HepG2 (cell line): ENCODE measurements at regions not wholly inside any gene's neighbourhood (a gene's known extent, or its start where the extent isn't known, plus 50 kb on each side); places are given as distances from the start of the nearest gene placed in this dataset.

Experiments
- ATAC-seq: fragments of 200-7000 bp; cut with Tn5 transposase; 3 replicates; pipeline ENCODE4 v1.9.1; 2020; ENCODE audit warnings: mild to moderate bottlenecking, moderate library complexity
- BruUV-seq: library from RNA; stranded (reverse); fragments of 400-500 nt; replicated peaks from 2 replicates; lab custom pipeline; 2021; lab: Mats Ljungman, UMichigan
- CTCF ChIA-PET: fragments of 300-600 bp; formaldehyde crosslinking; extraction: SDS; loops from one replicate; lab custom pipeline; 2021; ENCODE audit warnings: low total read pairs, inconsistent platforms, low intra/inter-chr PET ratio; lab: Yijun Ruan, JAX
- POLR2A ChIA-PET: fragments of 350-600 bp; sonication (Branson Sonifier 250); formaldehyde crosslinking; loops from one replicate; lab custom pipeline; 2020; ENCODE audit warnings: antibody characterized with exemption, inconsistent platforms; lab: Yijun Ruan, JAX
- DNase-seq: peaks from one replicate; pipeline ENCODE4 v3.0.0-alpha.2; 2015; ENCODE audit warnings: low spot score
- FAIRE-seq: peaks from 3 replicates; lab custom pipeline; 2011; peaks lifted over from hg19 to GRCh38; lab: Jason Lieb, UNC
- H2AFZ ChIP-seq: one replicate; pipeline ENCODE4 v1.6.1; 2011; ENCODE audit warnings: low read length, inconsistent platforms
- H3K27ac ChIP-seq: fragments of 300-600 bp; 3 replicates; pipeline ENCODE4 v1.8.0; 2011; ENCODE audit warnings: mixed run types, mild to moderate bottlenecking, mixed read lengths, low read length, inconsistent platforms; ENCODE audit not compliant: insufficient read depth; ENCODE audit errors: extremely low read length
- H3K27me3 ChIP-seq, 2 experiments: fragments of 200-600 bp in 1 of 2; 2 replicates in 1 of 2; 3 replicates in 1 of 2; pipeline versions ENCODE4 v1.6.0 to v1.8.0; 2011; ENCODE audit warnings: low read length in 2 of 2, mild to moderate bottlenecking in 2 of 2, moderate library complexity in 2 of 2, inconsistent platforms in 1 of 2; ENCODE audit not compliant: insufficient read depth in 2 of 2, control insufficient read depth in 1 of 2
- H3K36me3 ChIP-seq, 2 experiments: fragments of 200-600 bp in 1 of 2; replicated peaks in 1 of 2; 2 replicates in 1 of 2; 3 replicates in 1 of 2; pipeline versions ENCODE4 v1.5.1 to v1.8.0; 2011; ENCODE audit warnings: low read length in 2 of 2, inconsistent platforms in 1 of 2; ENCODE audit not compliant: insufficient read depth in 2 of 2, control insufficient read depth in 1 of 2
- H3K4me1 ChIP-seq: 2 replicates; pipeline ENCODE4 v1.5.1; 2012; ENCODE audit warnings: low read length, inconsistent platforms; ENCODE audit not compliant: insufficient read depth
- H3K4me2 ChIP-seq: 2 replicates; pipeline ENCODE4 v1.6.0; 2011; ENCODE audit warnings: low read depth, low read length, inconsistent platforms
- H3K4me3 ChIP-seq, 3 experiments: fragments of 200-600 bp in 1 of 3; sonication (generic), shearing (Covaris generic) in 1 of 3; replicated peaks in 1 of 3; 2 replicates each; pipeline ENCODE4 v1.5.1; 2011 to 2016; ENCODE audit warnings: low read length in 3 of 3, inconsistent platforms in 2 of 3, low read depth in 2 of 3, mild to moderate bottlenecking in 2 of 3, control low read depth in 1 of 3, mixed read lengths in 1 of 3; ENCODE audit not compliant: insufficient read depth in 1 of 3
- H3K79me2 ChIP-seq: one replicate; pipeline ENCODE4 v1.6.1; 2011; ENCODE audit warnings: low read length, inconsistent platforms; ENCODE audit not compliant: insufficient read depth
- H3K9ac ChIP-seq: 2 replicates; pipeline ENCODE4 v1.6.0; 2011; ENCODE audit warnings: mild to moderate bottlenecking, low read depth, low read length, inconsistent platforms; ENCODE audit not compliant: insufficient read depth
- H3K9me3 ChIP-seq: 2 replicates; pipeline ENCODE4 v1.5.1; 2012; ENCODE audit warnings: mild to moderate bottlenecking, low read length
- H4K20me1 ChIP-seq: 2 replicates; pipeline ENCODE4 v1.6.0; 2011; ENCODE audit warnings: inconsistent platforms, mild to moderate bottlenecking, low read length, moderate library complexity; ENCODE audit not compliant: insufficient read depth
- CREB3 ChIP-seq: sonication (generic); formaldehyde crosslinking; IDR thresholded peaks from 2 replicates; pipeline ENCODE4 v1.5.0; 2020; ENCODE audit warnings: missing genetic modification reagents
- DDIT3 ChIP-seq: sonication (generic); formaldehyde crosslinking; IDR thresholded peaks from 2 replicates; pipeline ENCODE4 v1.4.0; 2020; ENCODE audit warnings: mild to moderate bottlenecking, missing genetic modification reagents
- GZF1 ChIP-seq: sonication (generic); formaldehyde crosslinking; IDR thresholded peaks from 2 replicates; pipeline ENCODE4 v1.5.1; 2020; ENCODE audit warnings: mild to moderate bottlenecking, missing genetic modification reagents
- KDM5A ChIP-seq: fragments of 200-600 bp; sonication (generic); IDR thresholded peaks from 2 replicates; pipeline ENCODE4 v1.7.0; 2018; ENCODE audit warnings: antibody characterized with exemption, mild to moderate bottlenecking, low read length, borderline replicate concordance
- NCOA5 ChIP-seq: sonication (generic); formaldehyde crosslinking; IDR thresholded peaks from 2 replicates; pipeline ENCODE4 v1.4.0; 2020; ENCODE audit warnings: missing genetic modification reagents
- NFE2L1 ChIP-seq: sonication (generic); formaldehyde crosslinking; IDR thresholded peaks from 2 replicates; pipeline ENCODE4 v1.4.0; 2020; ENCODE audit warnings: missing genetic modification reagents, mild to moderate bottlenecking, borderline replicate concordance
- THAP7 ChIP-seq: sonication (generic); formaldehyde crosslinking; IDR thresholded peaks from 2 replicates; pipeline ENCODE4 v1.8.1; 2023; ENCODE audit warnings: mild to moderate bottlenecking, missing genetic modification reagents
- ZBTB7B ChIP-seq: sonication (generic); formaldehyde crosslinking; IDR thresholded peaks from 2 replicates; pipeline ENCODE4 v1.4.0; 2020; ENCODE audit warnings: missing genetic modification reagents
- WGBS: methylation state at CpG from one replicate; pipeline ENCODE4 v1.1.6; 2017; ENCODE audit warnings: low lambda C conversion rate; 5-methylcytosine and 5-hydroxymethylcytosine counted together
- in situ Hi-C: cut with HindIII; loops from 2 replicates; pipeline ENCODE4 v1.10.0; 2017; ENCODE audit warnings: low pct_unique_long_range_greater_than_20kb; ENCODE audit not compliant: extremely low pct_ligation_motif_present
- intact Hi-C: fragments of 100-400 bp; cut with micrococcal nuclease; formaldehyde crosslinking; loops from one replicate; pipeline ENCODE4 v1.10.0; 2022; ENCODE audit not compliant: unreplicated experiment

- TF ChIP-seq NCOA5 (CRISPR knock-in tag), result no peak
- TF ChIP-seq DDIT3 (CRISPR knock-in tag), result no peak
- TF ChIP-seq NFE2L1 (CRISPR knock-in tag), result no peak
- no peak for TF ChIP-seq CREB3 (CRISPR knock-in tag)
- no peak for TF ChIP-seq KDM5A
- no peak for TF ChIP-seq GZF1 (CRISPR knock-in tag)
- no peak for TF ChIP-seq THAP7
- no peak for TF ChIP-seq ZBTB7B (CRISPR knock-in tag)
- POLR2A ChIA-PET, result no interaction called here
- Histone ChIP-seq H3K9me3 (no peaks in the 10 kb centered on the region), H3K4me1 (no peaks in the 10 kb centered on the region), H4K20me1 (no peaks in the 10 kb centered on the region), H2AFZ (no peak overlapping the region), H3K4me3 (no peak overlapping the region), H3K27ac (no peak overlapping the region), H3K9ac (no peak overlapping the region), H3K79me2 (no peaks in the 10 kb centered on the region), H3K36me3 (no peaks in the 10 kb centered on the region), H3K4me2 (no peak overlapping the region), H3K27me3 (no peaks in the 10 kb centered on the region)
- BruUV-seq, result no TSS peak
- no peak for ATAC-seq
- no peak for FAIRE-seq
- 11% methylated on average over 3 of the region's 3 CpGs for WGBS
- DNase-seq, result no peak
- intact Hi-C loops, result no loop called here
- CTCF ChIA-PET, result no interaction called here
- in situ Hi-C loops, result no loop called here
Observed at GRCh38 chr4:151939670-151940069, 178.9 kb upstream of the GATB start.
